A673 (cell line): ENCODE measurements at regions not wholly inside any gene's neighbourhood (a gene's known extent, or its start where the extent isn't known, plus 50 kb on each side); places are given as distances from the start of the nearest gene placed in this dataset.

Source experiments
- BruUV-seq: library from RNA; stranded (reverse); fragments of 400-500 nt; replicated peaks from 2 replicates; lab custom pipeline; 2021; lab: Mats Ljungman, UMichigan
- CTCF ChIA-PET: fragments of 300-600 bp; sonication (Branson Sonifier 250); formaldehyde crosslinking; loops from one replicate; lab custom pipeline; 2022; ENCODE audit warnings: antibody characterized with exemption; lab: Charles Lee
- POLR2A ChIA-PET: fragments of 300-600 bp; sonication (Branson Sonifier 250); formaldehyde crosslinking; loops from one replicate; lab custom pipeline; 2022; ENCODE audit warnings: antibody characterized with exemption; ENCODE audit not compliant: low non-redundant PET; lab: Charles Lee
- DNase-seq: peaks from one replicate; pipeline ENCODE4 v3.0.0-alpha.2; 2015; ENCODE audit warnings: low spot score
- H3K27ac ChIP-seq: fragments of 200-600 bp; sonication (generic); 2 replicates; pipeline ENCODE4 v1.5.1; 2016; ENCODE audit warnings: mixed run types, low read depth, mild to moderate bottlenecking, mixed read lengths, antibody characterized with exemption, low read length; ENCODE audit not compliant: poor library complexity, severe bottlenecking
- H3K27me3 ChIP-seq: fragments of 200-600 bp; sonication (generic); replicated peaks from 2 replicates; pipeline ENCODE4 v1.6.1; 2017; ENCODE audit warnings: mixed run types, low read depth, mild to moderate bottlenecking, mixed read lengths, antibody characterized with exemption, low read length; ENCODE audit not compliant: insufficient read depth, poor library complexity
- H3K36me3 ChIP-seq: fragments of 200-600 bp; sonication (generic); 2 replicates; pipeline ENCODE4 v1.6.1; 2016; ENCODE audit warnings: mixed run types, mild to moderate bottlenecking, mixed read lengths, antibody characterized with exemption, low read length; ENCODE audit not compliant: insufficient read depth, poor library complexity, severe bottlenecking
- H3K4me1 ChIP-seq: fragments of 200-600 bp; sonication (generic); 2 replicates; pipeline ENCODE4 v1.6.1; 2017; ENCODE audit warnings: mixed run types, mild to moderate bottlenecking, mixed read lengths, antibody characterized with exemption, low read length; ENCODE audit not compliant: insufficient read depth, poor library complexity, severe bottlenecking
- H3K4me3 ChIP-seq: fragments of 200-600 bp; sonication (generic); 2 replicates; pipeline ENCODE4 v1.5.1; 2016; ENCODE audit warnings: low read depth, mixed run types, mild to moderate bottlenecking, mixed read lengths, low read length; ENCODE audit not compliant: poor library complexity, severe bottlenecking
- H3K9me3 ChIP-seq: fragments of 200-600 bp; sonication (generic); 2 replicates; pipeline ENCODE4 v1.6.1; 2016; ENCODE audit warnings: mixed run types, low read depth, mild to moderate bottlenecking, mixed read lengths, antibody characterized with exemption, low read length; ENCODE audit not compliant: poor library complexity, severe bottlenecking
- EZH2 ChIP-seq: fragments of 200-600 bp; sonication (generic); IDR thresholded peaks from 2 replicates; pipeline ENCODE4 v1.6.1; 2017; ENCODE audit warnings: borderline replicate concordance, low read depth, mild to moderate bottlenecking, mixed read lengths, antibody characterized with exemption, low read length; ENCODE audit not compliant: poor library complexity, severe bottlenecking
- intact Hi-C: fragments of 100-400 bp; cut with micrococcal nuclease; formaldehyde crosslinking; loops from one replicate; pipeline ENCODE4 v1.10.0; 2022; ENCODE audit not compliant: unreplicated experiment
- TF ChIP-seq, protein P1 (sequence below): fragments of 300-800, 200-600 bp; sonication (generic); conservative IDR thresholded peaks from 2 replicates; pipeline ENCODE4 v1.5.1; 2017; ENCODE audit warnings: low read depth, mild to moderate bottlenecking, antibody characterized with exemption, low read length, moderate library complexity, mixed read lengths

DNA sequence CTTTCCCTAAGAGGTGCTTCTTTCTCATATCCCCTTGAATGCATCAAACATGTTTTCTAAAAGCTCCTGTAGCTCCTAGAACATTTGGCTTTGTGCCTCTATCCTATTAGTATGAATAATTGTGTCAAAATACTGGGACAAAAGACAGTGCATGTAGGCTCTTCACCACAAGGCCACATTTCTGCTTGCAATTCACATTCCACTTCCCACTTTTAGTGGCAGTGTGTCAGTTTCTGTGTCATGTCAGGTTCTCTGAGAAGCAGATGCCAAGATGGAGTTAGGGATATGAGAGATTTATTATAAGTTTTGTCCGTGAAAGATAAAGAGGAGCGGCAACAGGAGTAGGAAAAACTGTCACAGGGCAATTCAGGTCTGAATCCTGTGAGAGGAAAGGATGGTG lies 61.3 kb upstream of the GPRIN3 start:
- TF ChIP-seq EZH2: no peak
- TF ChIP-seq, protein P1, sequence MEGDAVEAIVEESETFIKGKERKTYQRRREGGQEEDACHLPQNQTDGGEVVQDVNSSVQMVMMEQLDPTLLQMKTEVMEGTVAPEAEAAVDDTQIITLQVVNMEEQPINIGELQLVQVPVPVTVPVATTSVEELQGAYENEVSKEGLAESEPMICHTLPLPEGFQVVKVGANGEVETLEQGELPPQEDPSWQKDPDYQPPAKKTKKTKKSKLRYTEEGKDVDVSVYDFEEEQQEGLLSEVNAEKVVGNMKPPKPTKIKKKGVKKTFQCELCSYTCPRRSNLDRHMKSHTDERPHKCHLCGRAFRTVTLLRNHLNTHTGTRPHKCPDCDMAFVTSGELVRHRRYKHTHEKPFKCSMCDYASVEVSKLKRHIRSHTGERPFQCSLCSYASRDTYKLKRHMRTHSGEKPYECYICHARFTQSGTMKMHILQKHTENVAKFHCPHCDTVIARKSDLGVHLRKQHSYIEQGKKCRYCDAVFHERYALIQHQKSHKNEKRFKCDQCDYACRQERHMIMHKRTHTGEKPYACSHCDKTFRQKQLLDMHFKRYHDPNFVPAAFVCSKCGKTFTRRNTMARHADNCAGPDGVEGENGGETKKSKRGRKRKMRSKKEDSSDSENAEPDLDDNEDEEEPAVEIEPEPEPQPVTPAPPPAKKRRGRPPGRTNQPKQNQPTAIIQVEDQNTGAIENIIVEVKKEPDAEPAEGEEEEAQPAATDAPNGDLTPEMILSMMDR: no peak
- CTCF ChIA-PET: no interaction called here

DNA sequence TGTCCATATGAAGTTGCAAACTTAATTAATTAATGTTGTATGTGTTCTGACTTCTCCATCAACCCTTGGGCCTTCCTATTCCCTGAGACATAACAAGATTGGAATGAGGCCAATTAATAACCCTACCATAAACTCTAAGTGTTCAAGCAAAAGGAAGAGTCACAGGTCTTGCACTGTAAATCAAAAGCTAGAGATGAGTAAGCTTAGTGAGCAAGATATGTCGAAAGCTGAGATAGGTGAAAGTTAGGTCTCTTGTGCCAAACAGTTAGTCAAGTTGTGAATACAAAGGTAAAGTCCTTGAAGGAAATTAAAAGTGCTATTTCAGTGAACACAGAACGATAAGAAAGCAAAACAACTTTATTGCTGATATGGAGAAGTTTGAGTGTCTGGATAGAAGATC lies 58.2 kb upstream of the GPRIN3 start:
- DNase-seq: no peak
- H3K27me3 ChIP-seq: no peaks in the 10 kb centered on the region
- H3K4me3 ChIP-seq: no peak overlapping the region
- H3K4me1 ChIP-seq: no peaks in the 10 kb centered on the region
- ChIA-PET CTCF (no interaction called here), POLR2A (no interaction called here)
- intact Hi-C loops: no loop called here
- no peaks in the 10 kb centered on the region for H3K9me3 ChIP-seq
- H3K27ac ChIP-seq: no peak overlapping the region
- BruUV-seq: no TSS peak
- TF ChIP-seq, protein P1: no peak
- TF ChIP-seq EZH2: no peak
- H3K36me3 ChIP-seq: no peaks in the 10 kb centered on the region

More for the DNA sequence above, 61.3 kb upstream of the GPRIN3 start:
- BruUV-seq: no TSS peak
- Histone ChIP-seq H3K4me1 (no peaks in the 10 kb centered on the region), H3K9me3 (no peaks in the 10 kb centered on the region), H3K27ac (no peak overlapping the region), H3K27me3 (no peaks in the 10 kb centered on the region), H3K4me3 (no peak overlapping the region), H3K36me3 (no peaks in the 10 kb centered on the region)
- POLR2A ChIA-PET: no interaction called here
- no peak for DNase-seq
- intact Hi-C loops: no loop called here

GRCh38 chr4:89365375-89365774 lies 57.8 kb upstream of the GPRIN3 start:
- no peaks in the 10 kb centered on the region for H3K27me3 ChIP-seq
- ChIA-PET POLR2A (no interaction called here), CTCF (no interaction called here)
- no peaks in the 10 kb centered on the region for H3K9me3 ChIP-seq
- BruUV-seq: no TSS peak
- intact Hi-C loops: no loop called here
- H3K4me1 ChIP-seq: no peaks in the 10 kb centered on the region
- H3K27ac ChIP-seq: no peak overlapping the region
- no peaks in the 10 kb centered on the region for H3K36me3 ChIP-seq
- TF ChIP-seq, protein P1: no peak
- TF ChIP-seq EZH2: no peak
- no peak for DNase-seq
- no peak overlapping the region for H3K4me3 ChIP-seq
